WTC11 (cell line): ENCODE measurements at regions not wholly inside any gene's neighbourhood (a gene's known extent, or its start where the extent isn't known, plus 50 kb on each side); places are given as distances from the start of the nearest gene placed in this dataset.

ENCODE experiments used
- ATAC-seq: fragments of 200-7000 bp; cut with Tn5 transposase; 2 replicates; pipeline ENCODE4 v1.10.0; 2021; ENCODE audit warnings: mild to moderate bottlenecking, moderate library complexity
- CTCF ChIA-PET: fragments of 300-600 bp; sonication (Branson Sonifier 250); formaldehyde crosslinking; loops from one replicate; lab custom pipeline; 2021; ENCODE audit warnings: antibody characterized with exemption; lab: Charles Lee
- POLR2A ChIA-PET: fragments of 350-600 bp; sonication (Branson Sonifier 250); formaldehyde crosslinking; loops from one replicate; lab custom pipeline; 2021; ENCODE audit warnings: antibody characterized with exemption; lab: Charles Lee
- DNase-seq: peaks from one replicate; pipeline ENCODE4 v3.0.0; 2021; ENCODE audit warnings: low spot score
- H3K27ac Mint-ChIP-seq: 2 replicates; pipeline ENCODE4 v1.8.0; 2021; ENCODE audit warnings: mixed read lengths
- H3K27me3 Mint-ChIP-seq: 2 replicates; pipeline ENCODE4 v1.8.0; 2021; ENCODE audit warnings: low read depth, mild to moderate bottlenecking, moderate library complexity, mixed read lengths
- H3K36me3 Mint-ChIP-seq: 2 replicates; pipeline ENCODE4 v1.8.0; 2021; ENCODE audit warnings: mixed read lengths
- H3K4me1 Mint-ChIP-seq: 2 replicates; pipeline ENCODE4 v1.8.0; 2022; ENCODE audit warnings: mixed read lengths
- H3K4me3 Mint-ChIP-seq: 2 replicates; pipeline ENCODE4 v1.8.0; 2021; ENCODE audit warnings: mild to moderate bottlenecking, moderate library complexity, mixed read lengths
- H3K9me3 Mint-ChIP-seq: 2 replicates; pipeline ENCODE4 v1.8.0; 2021; ENCODE audit warnings: mixed read lengths
- ETV6 ChIP-seq: sonication (generic); formaldehyde crosslinking; IDR thresholded peaks from 2 replicates; pipeline ENCODE4 v1.8.1; 2022; ENCODE audit warnings: mild to moderate bottlenecking, missing genetic modification reagents
- GRHL2 ChIP-seq: fragments of 250-450 bp; sonication (Bioruptor Pico); IDR thresholded peaks from 2 replicates; pipeline ENCODE4 v1.8.0; 2022; ENCODE audit warnings: mild to moderate bottlenecking, moderate library complexity; ENCODE audit not compliant: insufficient replicate concordance, severe bottlenecking
- PRRX2 ChIP-seq: fragments of 250-450 bp; sonication (Bioruptor Pico); IDR thresholded peaks from 2 replicates; pipeline ENCODE4 v1.8.0; 2021; ENCODE audit warnings: mild to moderate bottlenecking
- RELA ChIP-seq: sonication (generic); formaldehyde crosslinking; IDR thresholded peaks from 2 replicates; pipeline ENCODE4 v1.8.1; 2022; ENCODE audit warnings: missing genetic modification reagents, mild to moderate bottlenecking, borderline replicate concordance
- SMAD3 ChIP-seq: sonication (generic); formaldehyde crosslinking; IDR thresholded peaks from 2 replicates; pipeline ENCODE4 v1.8.0; 2022; ENCODE audit warnings: missing genetic modification reagents, mild to moderate bottlenecking, borderline replicate concordance
- ZNF138 ChIP-seq: sonication (generic); formaldehyde crosslinking; conservative IDR thresholded peaks from 2 replicates; pipeline ENCODE4 v1.8.1; 2022; ENCODE audit warnings: mild to moderate bottlenecking, moderate library complexity, missing genetic modification reagents
- ZNF396 ChIP-seq: fragments of 250-450 bp; sonication (Bioruptor Pico); IDR thresholded peaks from 2 replicates; pipeline ENCODE4 v1.8.0; 2021; ENCODE audit warnings: mild to moderate bottlenecking, moderate library complexity, borderline replicate concordance
- TF ChIP-seq, protein P1 (sequence below): sonication (generic); formaldehyde crosslinking; IDR thresholded peaks from 2 replicates; pipeline ENCODE4 v1.8.1; 2023; ENCODE audit warnings: mild to moderate bottlenecking, missing genetic modification reagents
- TF ChIP-seq, protein P2 (sequence below): sonication (generic); formaldehyde crosslinking; IDR thresholded peaks from 2 replicates; pipeline ENCODE4 v1.8.0; 2023; ENCODE audit warnings: missing genetic modification reagents
- TF ChIP-seq, protein P3 (sequence below): sonication (generic); formaldehyde crosslinking; IDR thresholded peaks from 2 replicates; pipeline ENCODE4 v1.8.1; 2023; ENCODE audit warnings: mild to moderate bottlenecking, missing genetic modification reagents, moderate library complexity
- TF ChIP-seq, protein P4 (sequence below): sonication (generic); formaldehyde crosslinking; IDR thresholded peaks from 2 replicates; pipeline ENCODE4 v1.8.1; 2022; ENCODE audit warnings: missing genetic modification reagents, borderline replicate concordance
- TF ChIP-seq, protein P5 (sequence below): fragments of 250-450 bp; sonication (Bioruptor Pico); IDR thresholded peaks from 2 replicates; pipeline ENCODE4 v1.9.0; 2021; ENCODE audit warnings: mild to moderate bottlenecking
- TF ChIP-seq, protein P6 (sequence below): fragments of 250-450 bp; sonication (Bioruptor Pico); IDR thresholded peaks from 2 replicates; pipeline ENCODE4 v1.9.0; 2021; ENCODE audit warnings: moderate library complexity, mild to moderate bottlenecking, inconsistent platforms, borderline replicate concordance
- TF ChIP-seq, protein P7 (sequence below): sonication (generic); formaldehyde crosslinking; IDR thresholded peaks from 2 replicates; pipeline ENCODE4 v1.8.1; 2022; ENCODE audit warnings: low read depth, missing genetic modification reagents, borderline replicate concordance

DNA sequence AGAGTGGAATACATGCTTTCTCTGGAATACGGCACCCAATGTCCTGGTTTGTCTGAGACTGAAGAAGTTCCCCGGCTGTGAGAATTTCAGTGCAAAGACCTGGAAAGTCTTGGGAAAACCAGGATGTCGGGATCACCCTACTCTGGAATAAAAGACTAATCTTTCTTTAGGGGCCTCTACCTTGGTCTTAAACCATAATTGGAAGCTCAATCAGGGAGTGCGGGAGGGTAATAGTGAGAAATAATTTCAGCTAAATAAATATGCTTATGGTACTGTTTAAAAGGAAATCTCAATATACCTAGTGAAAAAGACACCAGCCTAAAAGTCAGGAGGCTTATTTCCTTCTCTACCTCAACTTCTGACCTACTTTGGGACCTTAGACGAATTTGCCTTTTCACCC lies 236.1 kb upstream of the GLI3 start:
- DNase-seq (no peak), ATAC-seq (no peak)
- TF ChIP-seq, protein P1, sequence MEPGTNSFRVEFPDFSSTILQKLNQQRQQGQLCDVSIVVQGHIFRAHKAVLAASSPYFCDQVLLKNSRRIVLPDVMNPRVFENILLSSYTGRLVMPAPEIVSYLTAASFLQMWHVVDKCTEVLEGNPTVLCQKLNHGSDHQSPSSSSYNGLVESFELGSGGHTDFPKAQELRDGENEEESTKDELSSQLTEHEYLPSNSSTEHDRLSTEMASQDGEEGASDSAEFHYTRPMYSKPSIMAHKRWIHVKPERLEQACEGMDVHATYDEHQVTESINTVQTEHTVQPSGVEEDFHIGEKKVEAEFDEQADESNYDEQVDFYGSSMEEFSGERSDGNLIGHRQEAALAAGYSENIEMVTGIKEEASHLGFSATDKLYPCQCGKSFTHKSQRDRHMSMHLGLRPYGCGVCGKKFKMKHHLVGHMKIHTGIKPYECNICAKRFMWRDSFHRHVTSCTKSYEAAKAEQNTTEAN = no peak
- TF ChIP-seq, protein P2, sequence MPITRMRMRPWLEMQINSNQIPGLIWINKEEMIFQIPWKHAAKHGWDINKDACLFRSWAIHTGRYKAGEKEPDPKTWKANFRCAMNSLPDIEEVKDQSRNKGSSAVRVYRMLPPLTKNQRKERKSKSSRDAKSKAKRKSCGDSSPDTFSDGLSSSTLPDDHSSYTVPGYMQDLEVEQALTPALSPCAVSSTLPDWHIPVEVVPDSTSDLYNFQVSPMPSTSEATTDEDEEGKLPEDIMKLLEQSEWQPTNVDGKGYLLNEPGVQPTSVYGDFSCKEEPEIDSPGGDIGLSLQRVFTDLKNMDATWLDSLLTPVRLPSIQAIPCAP (CRISPR knock-in tag) = no peak
- TF ChIP-seq ETV6 (CRISPR knock-in tag) (no peak), RELA (CRISPR knock-in tag) (no peak), ZNF396 (no peak), PRRX2 (CRISPR knock-in tag) (no peak)
- TF ChIP-seq, protein P3, sequence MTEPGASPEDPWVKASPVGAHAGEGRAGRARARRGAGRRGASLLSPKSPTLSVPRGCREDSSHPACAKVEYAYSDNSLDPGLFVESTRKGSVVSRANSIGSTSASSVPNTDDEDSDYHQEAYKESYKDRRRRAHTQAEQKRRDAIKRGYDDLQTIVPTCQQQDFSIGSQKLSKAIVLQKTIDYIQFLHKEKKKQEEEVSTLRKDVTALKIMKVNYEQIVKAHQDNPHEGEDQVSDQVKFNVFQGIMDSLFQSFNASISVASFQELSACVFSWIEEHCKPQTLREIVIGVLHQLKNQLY (CRISPR knock-in tag) = no peak
- TF ChIP-seq, protein P4, sequence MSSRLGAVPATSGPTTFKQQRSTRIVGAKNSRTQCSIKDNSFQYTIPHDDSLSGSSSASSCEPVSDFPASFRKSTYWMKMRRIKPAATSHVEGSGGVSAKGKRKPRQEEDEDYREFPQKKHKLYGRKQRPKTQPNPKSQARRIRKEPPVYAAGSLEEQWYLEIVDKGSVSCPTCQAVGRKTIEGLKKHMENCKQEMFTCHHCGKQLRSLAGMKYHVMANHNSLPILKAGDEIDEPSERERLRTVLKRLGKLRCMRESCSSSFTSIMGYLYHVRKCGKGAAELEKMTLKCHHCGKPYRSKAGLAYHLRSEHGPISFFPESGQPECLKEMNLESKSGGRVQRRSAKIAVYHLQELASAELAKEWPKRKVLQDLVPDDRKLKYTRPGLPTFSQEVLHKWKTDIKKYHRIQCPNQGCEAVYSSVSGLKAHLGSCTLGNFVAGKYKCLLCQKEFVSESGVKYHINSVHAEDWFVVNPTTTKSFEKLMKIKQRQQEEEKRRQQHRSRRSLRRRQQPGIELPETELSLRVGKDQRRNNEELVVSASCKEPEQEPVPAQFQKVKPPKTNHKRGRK (CRISPR knock-in tag) = no peak
- TF ChIP-seq, protein P5, sequence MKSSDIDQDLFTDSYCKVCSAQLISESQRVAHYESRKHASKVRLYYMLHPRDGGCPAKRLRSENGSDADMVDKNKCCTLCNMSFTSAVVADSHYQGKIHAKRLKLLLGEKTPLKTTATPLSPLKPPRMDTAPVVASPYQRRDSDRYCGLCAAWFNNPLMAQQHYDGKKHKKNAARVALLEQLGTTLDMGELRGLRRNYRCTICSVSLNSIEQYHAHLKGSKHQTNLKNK (CRISPR knock-in tag) = no peak
- H3K36me3 Mint-ChIP-seq = no peaks in the 10 kb centered on the region
- ChIA-PET CTCF (interaction anchor here (1.2 kb wide), 1 partner anchor 533 kb away, joined by 3 read pairs; no protein-coding TSS in a partner anchor), POLR2A (no interaction called here)
- H3K9me3 Mint-ChIP-seq = peaks cover 13% of the 10 kb centered on the region
- H3K4me1 Mint-ChIP-seq = no peaks in the 10 kb centered on the region
- H3K4me3 Mint-ChIP-seq = no peak overlapping the region
- H3K27ac Mint-ChIP-seq = no peak overlapping the region
- no peaks in the 10 kb centered on the region for H3K27me3 Mint-ChIP-seq

DNA sequence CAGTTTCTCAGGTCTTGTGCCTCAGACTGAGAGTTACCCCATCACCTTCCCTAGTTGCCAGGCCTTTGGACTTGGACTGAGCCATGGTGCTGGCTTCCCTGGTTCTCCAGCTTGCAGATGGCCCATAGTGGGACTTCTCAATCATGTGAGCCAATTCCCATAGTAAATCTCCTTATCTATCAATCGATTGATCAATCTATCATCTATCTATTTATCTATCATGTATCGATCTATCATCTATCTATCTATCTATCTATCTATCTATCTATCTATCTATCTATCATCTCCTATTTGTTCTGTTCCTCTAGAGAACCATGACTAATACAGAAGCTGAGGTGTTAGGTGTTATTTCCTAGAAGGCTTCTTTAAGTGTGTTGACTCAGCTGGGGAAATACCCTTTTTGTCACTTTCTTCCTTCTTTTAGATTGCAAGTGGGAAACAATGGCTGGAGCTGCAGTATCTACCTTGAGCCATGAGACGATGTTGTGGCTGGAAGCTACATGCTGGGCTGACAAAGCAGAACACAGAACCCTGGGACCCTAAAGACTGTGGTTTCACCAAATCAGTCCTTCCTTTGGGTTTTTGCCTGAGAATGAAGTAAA lies 234.7 kb upstream of the GLI3 start:
- Mint-ChIP-seq H3K9me3 (peaks cover 6% of the 10 kb centered on the region), H3K27me3 (no peaks in the 10 kb centered on the region), H3K4me1 (no peaks in the 10 kb centered on the region), H3K27ac (no peak overlapping the region), H3K36me3 (no peaks in the 10 kb centered on the region), H3K4me3 (no peak overlapping the region)
- no peak for ATAC-seq
- CTCF ChIA-PET = no interaction called here
- no peak for DNase-seq
- POLR2A ChIA-PET = no interaction called here
- TF ChIP-seq ZNF138 (CRISPR knock-in tag) = no peak
- no peak for TF ChIP-seq GRHL2 (CRISPR knock-in tag)
- TF ChIP-seq, protein P6, sequence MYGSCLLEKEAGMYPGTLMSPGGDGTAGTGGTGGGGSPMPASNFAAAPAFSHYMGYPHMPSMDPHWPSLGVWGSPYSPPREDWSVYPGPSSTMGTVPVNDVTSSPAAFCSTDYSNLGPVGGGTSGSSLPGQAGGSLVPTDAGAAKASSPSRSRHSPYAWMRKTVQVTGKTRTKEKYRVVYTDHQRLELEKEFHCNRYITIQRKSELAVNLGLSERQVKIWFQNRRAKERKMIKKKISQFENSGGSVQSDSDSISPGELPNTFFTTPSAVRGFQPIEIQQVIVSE (CRISPR knock-in tag) = no peak
- TF ChIP-seq, protein P1 = no peak
- TF ChIP-seq, protein P7, sequence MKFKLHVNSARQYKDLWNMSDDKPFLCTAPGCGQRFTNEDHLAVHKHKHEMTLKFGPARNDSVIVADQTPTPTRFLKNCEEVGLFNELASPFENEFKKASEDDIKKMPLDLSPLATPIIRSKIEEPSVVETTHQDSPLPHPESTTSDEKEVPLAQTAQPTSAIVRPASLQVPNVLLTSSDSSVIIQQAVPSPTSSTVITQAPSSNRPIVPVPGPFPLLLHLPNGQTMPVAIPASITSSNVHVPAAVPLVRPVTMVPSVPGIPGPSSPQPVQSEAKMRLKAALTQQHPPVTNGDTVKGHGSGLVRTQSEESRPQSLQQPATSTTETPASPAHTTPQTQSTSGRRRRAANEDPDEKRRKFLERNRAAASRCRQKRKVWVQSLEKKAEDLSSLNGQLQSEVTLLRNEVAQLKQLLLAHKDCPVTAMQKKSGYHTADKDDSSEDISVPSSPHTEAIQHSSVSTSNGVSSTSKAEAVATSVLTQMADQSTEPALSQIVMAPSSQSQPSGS = no peak
- no peak for TF ChIP-seq SMAD3 (CRISPR knock-in tag)
